ENCODE measurements at regions not wholly inside any gene's neighbourhood (a gene's known extent, or its start where the extent isn't known, plus 50 kb on each side); places are given as distances from the start of the nearest gene placed in this dataset.

- TF ChIP-seq CTCF (conservative IDR thresholded peaks at IDR 0.05 in 1 of 2, IDR thresholded peaks at IDR 0.05 in 1 of 2; ENCODE audit: low read depth in 1 of 2, low read length in 2 of 2) (no peak), EZH2 (IDR thresholded peaks at IDR 0.05; ENCODE audit: low read length, missing control alignments) (no peak)
These were observed 82.9 kb downstream of the C5orf15 start for GRCh38 chr5:133885566-133885965.

Measured in fibroblast of lung (primary cell).